SK-N-SH treated with all-trans-retinoic acid at 6 μM for 48 hours (cell line): ENCODE measurements at regions not wholly inside any gene's neighbourhood (a gene's known extent, or its start where the extent isn't known, plus 50 kb on each side); places are given as distances from the start of the nearest gene placed in this dataset.

ENCODE experiments used
- BACH2 ChIP-seq: fragments of 250-450 bp; sonication (Bioruptor Pico); IDR thresholded peaks from 2 replicates; pipeline ENCODE4 v1.9.0; 2021; ENCODE audit warnings: mild to moderate bottlenecking, borderline replicate concordance
- CREB5 ChIP-seq: fragments of 250-450 bp; sonication (Bioruptor Pico); IDR thresholded peaks from 2 replicates; pipeline ENCODE4 v1.5.1; 2020; ENCODE audit warnings: low read depth, mild to moderate bottlenecking, moderate library complexity
- GLIS3 ChIP-seq: fragments of 250-450 bp; sonication (Bioruptor Pico); IDR thresholded peaks from 2 replicates; pipeline ENCODE4 v1.5.0; 2020; ENCODE audit warnings: mild to moderate bottlenecking, moderate library complexity
- ISL1 ChIP-seq: fragments of 250-450 bp; sonication (Bioruptor Pico); IDR thresholded peaks from 2 replicates; pipeline ENCODE4 v2.1.2; 2022; ENCODE audit warnings: mild to moderate bottlenecking, moderate library complexity
- OSR1 ChIP-seq: fragments of 250-450 bp; sonication (Bioruptor Pico); IDR thresholded peaks from 2 replicates; pipeline ENCODE4 v1.8.0; 2022; ENCODE audit warnings: moderate library complexity, mild to moderate bottlenecking, inconsistent platforms
- PATZ1 ChIP-seq: fragments of 250-450 bp; sonication (Bioruptor Pico); IDR thresholded peaks from 2 replicates; pipeline ENCODE4 v1.8.0; 2020; ENCODE audit warnings: mild to moderate bottlenecking, moderate library complexity, borderline replicate concordance
- POU6F1 ChIP-seq: fragments of 250-450 bp; sonication (Bioruptor Pico); IDR thresholded peaks from 2 replicates; pipeline ENCODE4 v1.8.0; 2021; ENCODE audit warnings: low read depth, mild to moderate bottlenecking, moderate library complexity, borderline replicate concordance
- TOX ChIP-seq: fragments of 250-450 bp; sonication (Bioruptor Pico); IDR thresholded peaks from 2 replicates; pipeline ENCODE4 v1.8.0; 2021; ENCODE audit warnings: mild to moderate bottlenecking, moderate library complexity, borderline replicate concordance
- TSHZ2 ChIP-seq: fragments of 250-450 bp; sonication (Bioruptor Pico); IDR thresholded peaks from 2 replicates; pipeline ENCODE4 v1.5.0; 2020; ENCODE audit warnings: mild to moderate bottlenecking, moderate library complexity
- ZFP3 ChIP-seq: fragments of 250-450 bp; sonication (Bioruptor Pico); IDR thresholded peaks from 2 replicates; pipeline ENCODE4 v1.5.0; 2020; ENCODE audit warnings: mild to moderate bottlenecking, moderate library complexity
- ZFP30 ChIP-seq: fragments of 450-650 bp; formaldehyde crosslinking; IDR thresholded peaks from 2 replicates; pipeline ENCODE4 v1.5.0; 2022; ENCODE audit warnings: mild to moderate bottlenecking, moderate library complexity
- ZNF70 ChIP-seq: fragments of 450-650 bp; formaldehyde crosslinking; IDR thresholded peaks from 2 replicates; pipeline ENCODE4 v1.5.0; 2020; ENCODE audit warnings: mild to moderate bottlenecking, moderate library complexity
- ZNF8 ChIP-seq: fragments of 450-650 bp; formaldehyde crosslinking; IDR thresholded peaks from 2 replicates; pipeline ENCODE4 v1.5.0; 2020; ENCODE audit warnings: mild to moderate bottlenecking, moderate library complexity

- TF ChIP-seq OSR1 (CRISPR knock-in tag) (no peak), ZFP3 (CRISPR knock-in tag) (no peak), PATZ1 (CRISPR knock-in tag) (no peak), ZNF70 (CRISPR knock-in tag) (no peak), BACH2 (no peak), ZFP30 (CRISPR knock-in tag) (no peak), CREB5 (CRISPR knock-in tag) (no peak), TSHZ2 (CRISPR knock-in tag) (no peak), ISL1 (CRISPR knock-in tag) (no peak), ZNF8 (CRISPR knock-in tag) (no peak), POU6F1 (CRISPR knock-in tag) (no peak), GLIS3 (CRISPR knock-in tag) (no peak), TOX (CRISPR knock-in tag) (no peak)
Measured at GRCh38 chr2:36035137-36035536, 320.4 kb upstream of the CRIM1 start.
